Vagina (tissue), 2 donors: ENCODE measurements at regions not wholly inside any gene's neighbourhood (a gene's known extent, or its start where the extent isn't known, plus 50 kb on each side); places are given as distances from the start of the nearest gene placed in this dataset.

ENCODE experiments used
- POLR2A ChIP-seq, 2 donors: fragments of 450-650 bp; IDR thresholded peaks; one replicate each; pipeline ENCODE4 v1.6.1; 2017; ENCODE audit warnings: antibody characterized with exemption in 2 of 2, mild to moderate bottlenecking in 2 of 2, moderate library complexity in 2 of 2
- TF ChIP-seq, protein P1 (sequence below), 3 experiments: fragments of 450-650 bp in 2 of 3; fragments of 200-600 bp in 1 of 3; sonication (generic) in 1 of 3; IDR thresholded peaks; one replicate each; pipeline ENCODE4 v1.5.1; 2017 to 2019; ENCODE audit warnings: antibody characterized with exemption in 3 of 3, mild to moderate bottlenecking in 2 of 3, moderate library complexity in 2 of 3

DNA sequence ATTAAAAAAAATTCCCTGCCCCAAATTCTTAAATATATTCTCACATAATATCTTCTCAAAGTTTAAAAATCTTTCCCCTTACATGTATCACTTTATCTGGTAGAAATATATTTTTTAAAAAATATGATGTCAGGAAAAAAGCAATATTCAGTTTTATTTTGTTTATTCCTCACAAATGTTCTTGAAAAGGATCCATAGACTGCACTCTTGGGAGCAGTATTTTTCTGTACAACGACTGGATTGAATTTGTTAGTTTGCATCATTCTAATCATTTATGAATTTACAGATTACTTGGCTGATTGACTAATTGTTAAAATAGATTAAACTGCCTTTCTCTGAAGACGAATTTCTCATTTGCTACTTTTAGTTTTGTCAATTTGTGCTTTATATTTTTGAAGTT is 468.1 kb upstream of the NOVA1 start:
- no peak for TF ChIP-seq POLR2A (IDR thresholded peaks at IDR 0.05)
- TF ChIP-seq, protein P1, sequence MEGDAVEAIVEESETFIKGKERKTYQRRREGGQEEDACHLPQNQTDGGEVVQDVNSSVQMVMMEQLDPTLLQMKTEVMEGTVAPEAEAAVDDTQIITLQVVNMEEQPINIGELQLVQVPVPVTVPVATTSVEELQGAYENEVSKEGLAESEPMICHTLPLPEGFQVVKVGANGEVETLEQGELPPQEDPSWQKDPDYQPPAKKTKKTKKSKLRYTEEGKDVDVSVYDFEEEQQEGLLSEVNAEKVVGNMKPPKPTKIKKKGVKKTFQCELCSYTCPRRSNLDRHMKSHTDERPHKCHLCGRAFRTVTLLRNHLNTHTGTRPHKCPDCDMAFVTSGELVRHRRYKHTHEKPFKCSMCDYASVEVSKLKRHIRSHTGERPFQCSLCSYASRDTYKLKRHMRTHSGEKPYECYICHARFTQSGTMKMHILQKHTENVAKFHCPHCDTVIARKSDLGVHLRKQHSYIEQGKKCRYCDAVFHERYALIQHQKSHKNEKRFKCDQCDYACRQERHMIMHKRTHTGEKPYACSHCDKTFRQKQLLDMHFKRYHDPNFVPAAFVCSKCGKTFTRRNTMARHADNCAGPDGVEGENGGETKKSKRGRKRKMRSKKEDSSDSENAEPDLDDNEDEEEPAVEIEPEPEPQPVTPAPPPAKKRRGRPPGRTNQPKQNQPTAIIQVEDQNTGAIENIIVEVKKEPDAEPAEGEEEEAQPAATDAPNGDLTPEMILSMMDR (IDR thresholded peaks at IDR 0.05) = no peak
